ENCODE measurements at regions not wholly inside any gene's neighbourhood (a gene's known extent, or its start where the extent isn't known, plus 50 kb on each side); places are given as distances from the start of the nearest gene placed in this dataset.
"Not testable (repeated sequence)": the region's sequence is repeated elsewhere in the genome, so short reads cannot be mapped to it uniquely, and the experiment has no call there.

GRCh38 chr4:117175369-117175768, 90.0 kb upstream of the TRAM1L1 start:
- TF ChIP-seq CTCF, POLR2A (IDR thresholded peaks at IDR 0.05): not testable (repeated sequence)
